B cell (primary cell): ENCODE measurements at regions not wholly inside any gene's neighbourhood (a gene's known extent, or its start where the extent isn't known, plus 50 kb on each side); places are given as distances from the start of the nearest gene placed in this dataset.

Source experiments
- ATAC-seq: fragments of 200-7000 bp; cut with Tn5 transposase; one replicate; pipeline ENCODE4 v1.10.0; 2021; ENCODE audit warnings: low read depth, mild to moderate bottlenecking, moderate number of reproducible peaks, moderate library complexity
- CTCF ChIA-PET: fragments of 350-600 bp; sonication (Branson Sonifier 250); formaldehyde crosslinking; loops from one replicate; lab custom pipeline; 2021; ENCODE audit warnings: antibody characterized with exemption, inconsistent platforms; lab: Charles Lee
- POLR2A ChIA-PET: fragments of 350-600 bp; sonication (Branson Sonifier 250); formaldehyde crosslinking; loops from one replicate; lab custom pipeline; 2021; ENCODE audit warnings: antibody characterized with exemption; lab: Charles Lee
- DNase-seq: peaks from one replicate; pipeline ENCODE4 v3.0.0; 2013
- H2AFZ ChIP-seq: 2 replicates; pipeline ENCODE4 v1.6.1; 2012; ENCODE audit warnings: mild to moderate bottlenecking, low read depth, low read length; ENCODE audit not compliant: insufficient read depth, poor library complexity, severe bottlenecking
- H3K27ac ChIP-seq, 2 donors: 1 replicate in 1 of 2; 2 replicates in 1 of 2; pipeline ENCODE4 v1.5.1; 2012 to 2013; ENCODE audit warnings: low read length in 2 of 2, mild to moderate bottlenecking in 2 of 2, moderate library complexity in 1 of 2
- H3K27me3 ChIP-seq, 4 experiments: fragments of 200-600 bp in 1 of 4; sonication (generic) in 1 of 4; replicated peaks in 1 of 4; 1 replicate in 2 of 4; 2 replicates in 2 of 4; pipeline versions ENCODE4 v1.6.1 to v1.7.0; 2013 to 2016; ENCODE audit warnings: low read length in 3 of 4, mild to moderate bottlenecking in 2 of 4, mixed read lengths in 1 of 4, moderate library complexity in 1 of 4; ENCODE audit not compliant: insufficient read depth in 4 of 4, control insufficient read depth in 3 of 4; ENCODE audit errors: control extremely low read depth in 1 of 4
- H3K36me3 ChIP-seq, 2 experiments: replicated peaks in 1 of 2; 1 replicate in 1 of 2; 2 replicates in 1 of 2; pipeline versions ENCODE4 v1.6.1 to v1.7.1; 2013; ENCODE audit warnings: low read length in 1 of 2; ENCODE audit not compliant: insufficient read depth in 2 of 2, control insufficient read depth in 1 of 2; ENCODE audit errors: control extremely low read depth in 1 of 2, extremely low read depth in 1 of 2
- H3K4me1 ChIP-seq, 2 donors: fragments of 200-600 bp in 1 of 2; sonication (generic) in 1 of 2; 1 replicate in 1 of 2; 2 replicates in 1 of 2; pipeline versions ENCODE4 v1.5.1 to v1.6.1; 2013 to 2017; ENCODE audit warnings: low read length in 2 of 2; ENCODE audit not compliant: control insufficient read depth in 2 of 2, insufficient read depth in 2 of 2
- H3K4me2 ChIP-seq: replicated peaks from 2 replicates; pipeline ENCODE3; 2012; ENCODE audit warnings: mild to moderate bottlenecking, low read depth, low read length; ENCODE audit not compliant: poor library complexity, severe bottlenecking
- H3K4me3 ChIP-seq, 5 experiments: fragments of 200-600 bp in 1 of 5; sonication (generic) in 1 of 5; 1 replicate in 3 of 5; 2 replicates in 2 of 5; pipeline versions ENCODE4 v1.5.1 to v1.7.0; 2011 to 2016; ENCODE audit warnings: low read length in 4 of 5, mild to moderate bottlenecking in 4 of 5, low read depth in 2 of 5, control low read depth in 1 of 5, moderate library complexity in 1 of 5; ENCODE audit not compliant: insufficient read depth in 1 of 5; ENCODE audit errors: control extremely low read depth in 1 of 5, extremely low read depth in 1 of 5
- H3K79me2 ChIP-seq: fragments of 200-600 bp; sonication (generic); one replicate; pipeline ENCODE4 v1.6.0; 2016; ENCODE audit warnings: low read length; ENCODE audit not compliant: control insufficient read depth, insufficient read depth
- H3K9ac ChIP-seq: fragments of 200-600 bp; sonication (generic); 2 replicates; pipeline ENCODE4 v1.6.1; 2017; ENCODE audit warnings: mild to moderate bottlenecking, low read length, moderate library complexity
- H3K9me3 ChIP-seq, 3 donors: one replicate each; pipeline versions ENCODE4 v1.6.1 to v1.7.1; 2013; ENCODE audit warnings: low read length in 2 of 3; ENCODE audit not compliant: control insufficient read depth in 2 of 3, insufficient read depth in 1 of 3; ENCODE audit errors: control extremely low read depth in 1 of 3
- H4K20me1 ChIP-seq: 2 replicates; pipeline ENCODE4 v1.6.0; 2012; ENCODE audit warnings: mild to moderate bottlenecking, low read length; ENCODE audit not compliant: insufficient read depth, control insufficient read depth, poor library complexity, severe bottlenecking
- H3K27ac Mint-ChIP-seq: one replicate; pipeline ENCODE4 v1.8.0; 2021; ENCODE audit warnings: mixed read lengths
- H3K27me3 Mint-ChIP-seq: one replicate; pipeline ENCODE4 v1.8.0; 2021; ENCODE audit warnings: mixed read lengths
- H3K4me1 Mint-ChIP-seq: one replicate; pipeline ENCODE4 v1.8.0; 2021; ENCODE audit warnings: mixed read lengths
- H3K4me3 Mint-ChIP-seq: one replicate; pipeline ENCODE4 v1.8.0; 2021; ENCODE audit warnings: mixed read lengths
- H3K9me3 Mint-ChIP-seq: one replicate; pipeline ENCODE4 v1.8.0; 2022; ENCODE audit warnings: mixed read lengths; ENCODE audit not compliant: insufficient read depth
- EZH2 ChIP-seq: IDR thresholded peaks from 2 replicates; pipeline ENCODE4 v1.6.1; 2012; ENCODE audit warnings: borderline replicate concordance, low read depth, mild to moderate bottlenecking, moderate library complexity, low read length; ENCODE audit not compliant: insufficient read depth, poor library complexity, severe bottlenecking
- WGBS: methylation state at CpG from one replicate; pipeline ENCODE4 v1.1.5; 2013; ENCODE audit warnings: missing lambda C conversion rate; ENCODE audit not compliant: insufficient coverage; 5-methylcytosine and 5-hydroxymethylcytosine counted together
- intact Hi-C: fragments of 100-400 bp; cut with micrococcal nuclease; formaldehyde crosslinking; loops from one replicate; pipeline ENCODE4 v1.10.0; 2022
- TF ChIP-seq, protein P1 (sequence below): fragments of 200-600 bp; IDR thresholded peaks from one replicate; pipeline ENCODE4 v1.8.0; 2022; ENCODE audit warnings: antibody characterized with exemption, mild to moderate bottlenecking

DNA sequence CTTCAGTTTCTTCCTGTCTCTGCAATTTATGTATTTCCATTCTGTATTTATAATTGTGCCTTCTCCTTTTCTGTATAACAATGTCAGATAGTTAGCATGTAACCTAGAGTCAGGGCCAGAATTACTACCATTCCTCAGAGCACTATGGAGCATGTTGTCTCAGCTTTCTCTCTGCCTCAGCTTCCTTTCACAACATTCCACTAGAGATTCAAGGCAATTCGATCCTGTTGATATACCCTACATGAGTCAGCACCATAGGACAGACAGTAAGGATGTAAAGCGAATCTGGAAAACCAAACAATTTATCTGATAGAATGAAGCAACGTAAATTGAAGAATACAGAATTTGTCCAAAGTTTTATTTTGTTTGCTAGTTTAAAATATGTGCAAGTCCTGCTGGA lies 728.3 kb upstream of the SEMA6A start:
- ChIA-PET CTCF (no interaction called here), POLR2A (no interaction called here)
- Histone ChIP-seq H3K4me2 (no peak overlapping the region), H3K4me1 (no peaks in the 10 kb centered on the region), H3K9me3 (no peaks in the 10 kb centered on the region), H3K27ac (no peak overlapping the region), H3K27me3 (no peaks in the 10 kb centered on the region), H3K79me2 (no peaks in the 10 kb centered on the region), H3K36me3 (no peaks in the 10 kb centered on the region), H4K20me1 (no peaks in the 10 kb centered on the region), H3K4me3 (no peak overlapping the region), H2AFZ (no peak overlapping the region), H3K9ac (no peak overlapping the region)
- Mint-ChIP-seq H3K4me3 (no peak overlapping the region), H3K27ac (no peak overlapping the region), H3K4me1 (no peaks in the 10 kb centered on the region), H3K9me3 (no peaks in the 10 kb centered on the region), H3K27me3 (no peaks in the 10 kb centered on the region)
- ATAC-seq (no peak), DNase-seq (no peak)
- TF ChIP-seq, protein P1, sequence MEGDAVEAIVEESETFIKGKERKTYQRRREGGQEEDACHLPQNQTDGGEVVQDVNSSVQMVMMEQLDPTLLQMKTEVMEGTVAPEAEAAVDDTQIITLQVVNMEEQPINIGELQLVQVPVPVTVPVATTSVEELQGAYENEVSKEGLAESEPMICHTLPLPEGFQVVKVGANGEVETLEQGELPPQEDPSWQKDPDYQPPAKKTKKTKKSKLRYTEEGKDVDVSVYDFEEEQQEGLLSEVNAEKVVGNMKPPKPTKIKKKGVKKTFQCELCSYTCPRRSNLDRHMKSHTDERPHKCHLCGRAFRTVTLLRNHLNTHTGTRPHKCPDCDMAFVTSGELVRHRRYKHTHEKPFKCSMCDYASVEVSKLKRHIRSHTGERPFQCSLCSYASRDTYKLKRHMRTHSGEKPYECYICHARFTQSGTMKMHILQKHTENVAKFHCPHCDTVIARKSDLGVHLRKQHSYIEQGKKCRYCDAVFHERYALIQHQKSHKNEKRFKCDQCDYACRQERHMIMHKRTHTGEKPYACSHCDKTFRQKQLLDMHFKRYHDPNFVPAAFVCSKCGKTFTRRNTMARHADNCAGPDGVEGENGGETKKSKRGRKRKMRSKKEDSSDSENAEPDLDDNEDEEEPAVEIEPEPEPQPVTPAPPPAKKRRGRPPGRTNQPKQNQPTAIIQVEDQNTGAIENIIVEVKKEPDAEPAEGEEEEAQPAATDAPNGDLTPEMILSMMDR: no peak
- no peak for TF ChIP-seq EZH2
- intact Hi-C loops: no loop called here
- 87% methylated on average over 3 of the region's 3 CpGs for WGBS

DNA sequence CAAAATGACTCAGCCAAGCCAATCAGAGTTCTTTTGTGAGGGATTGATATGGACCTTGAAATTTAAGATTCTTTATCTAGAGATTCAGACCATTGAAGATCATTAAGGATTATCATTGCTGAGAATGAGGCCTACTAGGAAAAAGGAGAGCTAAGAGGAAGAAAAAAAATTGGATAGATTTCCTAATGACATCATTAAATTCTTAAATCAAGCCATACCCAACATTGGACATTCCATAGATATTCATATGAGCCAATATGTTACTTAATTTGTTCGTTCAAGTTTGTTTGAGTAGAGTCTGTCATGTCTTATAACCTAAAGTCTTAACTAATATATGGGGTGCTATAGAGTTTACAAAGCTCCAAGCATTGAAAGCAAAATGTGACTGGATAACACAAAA lies 727.9 kb upstream of the SEMA6A start:
- TF ChIP-seq, protein P1: no peak
- no peak for TF ChIP-seq EZH2
- no peak overlapping the region for H3K4me3 ChIP-seq
- no peaks in the 10 kb centered on the region for H3K9me3 Mint-ChIP-seq
- H3K79me2 ChIP-seq: no peaks in the 10 kb centered on the region
- H3K27ac Mint-ChIP-seq: no peak overlapping the region
- no peak overlapping the region for H3K9ac ChIP-seq
- POLR2A ChIA-PET: no interaction called here
- CTCF ChIA-PET: no interaction called here
- no peaks in the 10 kb centered on the region for H4K20me1 ChIP-seq
- H3K27me3 ChIP-seq: no peaks in the 10 kb centered on the region
- H3K27ac ChIP-seq: no peak overlapping the region
- H3K4me1 ChIP-seq: no peaks in the 10 kb centered on the region
- H3K4me1 Mint-ChIP-seq: no peaks in the 10 kb centered on the region
- ATAC-seq (no peak), DNase-seq (no peak)
- H3K27me3 Mint-ChIP-seq: no peaks in the 10 kb centered on the region
- no peaks in the 10 kb centered on the region for H3K9me3 ChIP-seq
- no peak overlapping the region for H3K4me3 Mint-ChIP-seq
- intact Hi-C loops: no loop called here
- no CpG with 5 or more reads among the region's 1 CpG for WGBS
- no peak overlapping the region for H2AFZ ChIP-seq
- no peaks in the 10 kb centered on the region for H3K36me3 ChIP-seq
- no peak overlapping the region for H3K4me2 ChIP-seq
